GM19452 (cell line): ENCODE measurements at regions not wholly inside any gene's neighbourhood (a gene's known extent, or its start where the extent isn't known, plus 50 kb on each side); places are given as distances from the start of the nearest gene placed in this dataset.

ENCODE experiments used
- ATAC-seq: cut with Tn5 transposase; IDR thresholded peaks from one replicate; pipeline ENCODE4 v1.9.1; 2021; ENCODE audit not compliant: unreplicated experiment

- ATAC-seq = no peak
Observed at GRCh38 chr1:79614106-79614505, 607.6 kb upstream of the ADGRL4 start.

DNA sequence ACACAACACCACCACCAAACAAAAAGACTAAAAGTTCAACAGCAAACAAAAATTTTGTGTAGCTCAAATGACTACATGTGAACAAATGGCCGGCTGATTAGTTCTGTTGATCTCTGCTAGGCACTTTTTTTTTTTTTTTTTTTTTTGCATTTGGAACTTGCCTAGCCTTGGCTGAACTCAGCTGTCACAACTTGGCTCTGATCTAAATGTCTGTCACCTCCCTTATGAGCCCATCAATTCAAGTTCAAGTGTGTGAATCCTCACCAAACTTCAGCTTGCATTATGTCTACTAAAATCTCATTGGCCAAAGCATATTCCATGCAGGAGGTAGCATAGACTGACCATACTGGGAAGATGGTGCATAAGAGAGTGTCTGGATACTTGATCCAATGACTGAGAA, 606.5 kb upstream of the ADGRL4 start:
- no peak for ATAC-seq

- ATAC-seq = no peak
Observed at GRCh38 chr1:79604490-79605198, 598.1 kb upstream of the ADGRL4 start.

- ATAC-seq = no peak
Observed at GRCh38 chr1:79603843-79604242, 597.3 kb upstream of the ADGRL4 start.

DNA sequence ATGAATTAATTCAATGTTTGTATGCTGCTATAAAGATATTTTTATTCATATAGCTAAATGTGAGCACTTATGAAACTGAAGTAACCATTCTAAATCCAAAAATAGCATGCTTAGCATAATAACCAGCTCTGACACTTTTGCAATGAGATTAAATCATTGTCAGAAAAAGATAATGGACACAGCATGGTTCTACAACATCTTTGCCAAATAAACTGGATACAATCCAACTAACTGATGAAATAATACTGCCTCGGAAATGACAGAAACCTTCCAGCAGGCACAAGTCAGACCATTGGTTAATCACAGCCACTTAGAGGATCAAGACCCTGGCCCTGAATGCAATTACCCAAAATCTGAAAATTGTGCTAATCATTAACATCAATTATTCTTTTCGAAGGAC, 592.7 kb upstream of the ADGRL4 start:
- no peak for ATAC-seq

DNA sequence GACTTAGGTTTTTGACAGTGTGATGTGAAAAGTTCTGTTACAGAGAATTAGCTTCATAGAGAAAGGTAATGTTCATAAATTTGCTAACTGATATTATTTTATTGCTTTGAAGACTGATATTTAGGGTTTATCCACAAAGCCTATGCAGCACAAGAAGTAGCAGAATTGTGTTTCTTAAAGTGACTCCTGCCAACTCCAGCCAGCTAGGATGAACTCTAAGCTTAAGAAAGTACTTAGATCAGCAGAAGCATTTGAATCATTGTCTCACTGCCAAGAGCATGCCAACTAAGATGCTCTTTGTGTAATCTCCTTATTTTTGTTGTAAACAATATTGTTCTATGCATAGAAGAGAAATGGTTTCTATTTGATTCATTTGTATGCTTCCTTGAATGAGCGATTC, 589.4 kb upstream of the ADGRL4 start:
- ATAC-seq = no peak

DNA sequence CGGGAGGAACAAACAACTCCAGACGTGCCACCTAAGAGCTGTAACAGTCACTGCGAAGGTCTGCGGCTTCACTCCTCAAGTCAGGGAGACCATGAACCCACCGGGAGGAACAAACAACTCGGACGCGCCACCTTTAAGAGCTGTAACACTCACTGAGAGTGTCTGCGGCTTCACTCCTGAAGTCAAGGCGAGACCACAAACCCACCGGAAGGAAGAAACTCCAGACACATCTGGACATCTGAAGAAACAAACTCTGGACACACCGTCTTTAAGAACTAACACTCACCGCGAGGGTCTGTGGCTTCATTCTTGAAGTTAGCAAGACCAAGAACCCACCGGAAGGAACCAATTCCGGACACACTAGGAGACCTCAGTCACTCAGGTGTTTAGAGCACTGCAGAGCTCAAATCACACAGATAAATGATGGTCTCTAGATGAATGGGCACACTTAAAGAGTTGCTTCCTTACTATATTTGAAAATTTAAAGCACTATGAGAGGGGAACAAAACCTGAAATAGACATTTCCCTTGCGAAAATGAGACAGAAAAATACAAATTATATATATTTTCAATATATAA, 587.7 kb upstream of the ADGRL4 start:
- no peak for ATAC-seq

GRCh38 chr1:79592707-79593106, 586.2 kb upstream of the ADGRL4 start:
- ATAC-seq = no peak

- no peak for ATAC-seq
Observed at GRCh38 chr1:79588719-79589118, 582.2 kb upstream of the ADGRL4 start.

DNA sequence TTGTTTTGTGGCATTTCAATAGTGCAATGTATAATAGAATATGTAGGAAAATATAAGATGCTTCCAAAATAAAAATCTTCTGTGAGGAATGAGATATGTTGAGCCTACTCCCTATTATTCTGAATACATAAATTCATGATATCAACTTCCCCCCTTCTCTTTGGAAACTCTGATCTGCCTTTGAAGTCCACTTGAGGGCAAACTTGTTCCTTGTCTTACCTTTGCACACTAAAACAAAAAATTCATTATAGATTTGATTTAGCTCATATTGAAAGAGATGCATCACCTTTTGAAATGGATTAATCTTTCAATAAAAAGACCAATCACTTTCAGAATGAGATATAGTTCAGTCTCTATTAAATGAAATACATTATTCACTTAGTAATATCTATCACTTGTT, 580.7 kb upstream of the ADGRL4 start:
- no peak for ATAC-seq

DNA sequence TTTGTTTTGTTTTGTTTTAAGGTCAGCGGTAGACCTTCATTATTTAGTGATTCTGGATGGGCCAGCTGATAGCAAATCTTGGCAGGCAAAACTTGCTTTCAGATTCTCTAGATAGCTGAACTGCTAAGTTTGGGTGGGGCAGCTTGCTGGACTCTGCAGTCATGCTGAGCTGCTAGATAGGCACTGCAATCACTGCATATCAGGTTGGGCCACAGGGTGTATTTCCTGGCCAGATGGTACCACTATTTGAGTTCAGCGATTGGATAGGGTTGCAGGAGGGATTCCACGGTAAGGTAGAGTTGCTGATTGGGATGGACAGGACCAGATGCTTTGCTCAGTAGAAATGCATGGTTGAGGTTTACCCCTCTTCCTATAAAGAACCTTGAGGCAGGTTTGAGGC, 579.3 kb upstream of the ADGRL4 start:
- no peak for ATAC-seq

- no peak for ATAC-seq
Observed at GRCh38 chr1:79575424-79575823, 568.9 kb upstream of the ADGRL4 start.

DNA sequence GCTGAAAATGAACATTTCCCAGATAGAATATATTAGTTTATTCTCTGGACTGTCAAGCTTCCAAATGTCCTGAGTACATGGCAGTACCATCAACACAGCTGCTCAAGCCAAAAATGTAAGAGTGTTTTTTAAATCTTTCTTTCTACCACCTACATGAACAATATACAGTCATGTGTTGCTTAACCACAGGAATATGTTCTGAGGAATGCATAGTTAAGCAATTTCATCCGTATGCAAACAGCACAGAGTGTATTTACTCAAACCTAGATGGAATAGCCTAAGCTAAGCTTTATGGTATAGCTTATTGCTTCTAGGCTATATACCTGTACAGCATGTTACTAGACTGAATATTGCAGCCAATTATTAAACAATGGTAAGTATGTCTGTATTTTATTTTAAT, 561.9 kb upstream of the ADGRL4 start:
- no peak for ATAC-seq

- no peak for ATAC-seq
Observed at GRCh38 chr1:79561521-79561978, 555.0 kb upstream of the ADGRL4 start.

GRCh38 chr1:79556189-79556588, 549.7 kb upstream of the ADGRL4 start:
- no peak for ATAC-seq

DNA sequence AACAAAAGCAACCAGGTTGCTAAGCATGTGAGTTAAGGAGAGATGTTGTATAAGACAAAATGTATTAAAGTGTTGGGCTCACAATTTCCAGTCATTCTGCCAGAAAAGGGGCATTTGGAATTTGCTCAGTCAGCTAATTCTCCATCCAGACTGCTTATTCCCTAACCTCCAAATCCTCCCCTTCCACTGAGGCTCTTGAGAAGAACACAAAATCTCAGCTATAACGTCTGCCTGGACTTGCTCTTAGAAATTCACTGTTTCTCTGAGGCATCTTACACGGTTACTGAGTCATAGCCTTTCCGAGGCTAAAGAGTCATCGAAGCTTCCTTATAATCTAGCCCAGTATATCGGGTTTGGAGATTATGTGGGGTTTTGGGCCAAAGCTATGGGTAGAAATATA, 548.2 kb upstream of the ADGRL4 start:
- no peak for ATAC-seq

- ATAC-seq = no peak
Observed at GRCh38 chr1:79551321-79551720, 544.8 kb upstream of the ADGRL4 start.

- no peak for ATAC-seq
Observed at GRCh38 chr1:79550402-79550801, 543.9 kb upstream of the ADGRL4 start.

- ATAC-seq = no peak
Observed at GRCh38 chr1:79549201-79549600, 542.7 kb upstream of the ADGRL4 start.

DNA sequence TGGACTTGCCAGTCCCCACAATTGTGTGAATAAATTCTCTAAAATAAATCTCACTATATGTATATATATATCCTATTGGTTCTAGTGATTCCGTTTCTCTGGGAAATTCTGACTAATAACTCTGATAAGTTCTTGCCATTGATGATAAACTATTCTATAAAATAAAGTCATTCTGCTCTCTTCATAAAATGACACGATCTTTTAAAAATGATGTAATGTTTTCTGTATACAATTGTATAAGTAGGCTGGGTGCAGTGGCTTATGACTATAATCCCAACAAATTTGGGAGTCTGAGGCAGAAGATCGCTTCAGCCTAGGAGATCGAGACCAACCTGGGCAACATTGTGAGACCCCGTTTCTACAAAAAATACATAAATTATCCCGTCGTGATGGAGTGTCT, 541.0 kb upstream of the ADGRL4 start:
- ATAC-seq = no peak

DNA sequence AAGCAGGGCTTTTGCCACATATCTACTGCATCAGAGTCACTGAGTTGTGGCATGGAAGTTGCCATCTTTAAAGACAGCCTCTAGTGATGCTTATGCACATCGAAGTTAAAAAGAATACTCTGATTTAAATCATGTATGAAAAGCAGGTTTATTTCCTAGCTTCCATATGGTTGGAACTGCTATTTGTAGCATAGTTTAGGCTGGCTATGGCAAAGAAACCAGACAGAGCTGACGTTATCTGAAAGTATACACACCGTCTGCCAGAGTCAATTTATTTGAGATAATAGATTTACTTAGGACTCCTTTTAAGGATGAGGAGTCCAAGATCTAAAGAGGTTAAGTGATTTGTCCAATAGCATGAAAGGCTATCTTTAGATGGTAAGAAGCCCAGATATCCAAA, 536.9 kb upstream of the ADGRL4 start:
- no peak for ATAC-seq

DNA sequence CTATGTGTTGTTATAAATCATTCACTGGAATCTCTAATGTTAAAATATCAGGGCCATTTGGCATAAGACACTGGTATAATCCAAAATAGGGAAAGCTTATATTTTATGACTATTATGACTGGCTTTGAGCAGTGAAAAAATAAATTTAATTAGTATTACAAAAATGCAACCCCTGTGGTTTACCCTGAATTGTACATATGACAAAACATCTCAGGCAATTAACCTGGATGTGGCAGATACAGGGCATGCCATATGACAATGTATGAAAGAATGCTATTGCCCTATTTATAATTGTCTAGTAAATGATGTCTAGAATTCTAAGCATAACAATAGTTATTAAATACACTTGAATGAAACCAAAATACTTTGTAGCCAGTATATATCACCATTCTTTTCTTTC, 532.5 kb upstream of the ADGRL4 start:
- no peak for ATAC-seq

- ATAC-seq = no peak
Observed at GRCh38 chr1:79532555-79532954, 526.0 kb upstream of the ADGRL4 start.
